ENCODE measurements at regions not wholly inside any gene's neighbourhood (a gene's known extent, or its start where the extent isn't known, plus 50 kb on each side); places are given as distances from the start of the nearest gene placed in this dataset.

GRCh38 chr4:62948108-62948507 is 1461.1 kb downstream of the TECRL start:
- Histone ChIP-seq H3K79me1 (ENCODE audit: low read depth in 1 of 2, low read length in 2 of 2) (no peaks in the 10 kb centered on the region), H3K18ac (ENCODE audit: low read depth, low read length) (no peak overlapping the region), H3K23ac (ENCODE audit: low read depth, low read length) (no peak overlapping the region), H2AFZ (replicated peaks; ENCODE audit: low read length, poor library complexity) (no peak overlapping the region), H3K9me1 (ENCODE audit: insufficient read depth, low read length) (no peaks in the 10 kb centered on the region), H4K91ac (ENCODE audit: insufficient read depth, low read depth, low read length) (no peak overlapping the region), H4K20me1 (ENCODE audit: insufficient read depth, low read length) (no peaks in the 10 kb centered on the region), H2BK120ac (ENCODE audit: low read depth, low read length) (no peak overlapping the region), H3K4me1 (ENCODE audit: control insufficient read depth, insufficient read depth, low read length) (no peaks in the 10 kb centered on the region), H2AK5ac (ENCODE audit: low read depth, low read length) (no peak overlapping the region), H3K4ac (ENCODE audit: low read depth, low read length) (no peak overlapping the region), H3K4me3 (ENCODE audit: insufficient read depth, low read depth, low read length) (no peak overlapping the region), H3K27ac (ENCODE audit: insufficient read depth, low read length) (no peak overlapping the region), H3K36me3 (ENCODE audit: control insufficient read depth, insufficient read depth, low read length) (no peaks in the 10 kb centered on the region), H2AK9ac (replicated peaks; ENCODE audit: low read depth, low read length, poor library complexity) (no peak overlapping the region), H4K8ac (ENCODE audit: low read depth in 2 of 2, low read length in 2 of 2) (no peak overlapping the region), H3K4me2 (ENCODE audit: low read depth, low read length) (no peak overlapping the region), H3K27me3 (ENCODE audit: control insufficient read depth, insufficient read depth, low read length) (no peaks in the 10 kb centered on the region), H2BK5ac (ENCODE audit: low read depth, low read length, poor library complexity, severe bottlenecking) (no peak overlapping the region), H3K56ac (ENCODE audit: extremely low read depth, insufficient read depth, low read length) (no peak overlapping the region), H3K14ac (replicated peaks; ENCODE audit: low read depth, low read length) (no peak overlapping the region), H3K9ac (ENCODE audit: low read depth, low read length) (no peak overlapping the region), H2BK20ac (ENCODE audit: low read depth, low read length) (no peak overlapping the region), H4K5ac (ENCODE audit: low read depth, low read length) (no peak overlapping the region), H2BK15ac (ENCODE audit: low read depth, low read length) (no peak overlapping the region), H3K9me3 (ENCODE audit: control insufficient read depth, insufficient read depth, low read length) (no peaks in the 10 kb centered on the region)
- DNase-seq = no peak
- TF ChIP-seq, protein P1, sequence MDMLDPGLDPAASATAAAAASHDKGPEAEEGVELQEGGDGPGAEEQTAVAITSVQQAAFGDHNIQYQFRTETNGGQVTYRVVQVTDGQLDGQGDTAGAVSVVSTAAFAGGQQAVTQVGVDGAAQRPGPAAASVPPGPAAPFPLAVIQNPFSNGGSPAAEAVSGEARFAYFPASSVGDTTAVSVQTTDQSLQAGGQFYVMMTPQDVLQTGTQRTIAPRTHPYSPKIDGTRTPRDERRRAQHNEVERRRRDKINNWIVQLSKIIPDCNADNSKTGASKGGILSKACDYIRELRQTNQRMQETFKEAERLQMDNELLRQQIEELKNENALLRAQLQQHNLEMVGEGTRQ (IDR thresholded peaks at IDR 0.05; ENCODE audit: low read depth, low read length) = no peak
- TF ChIP-seq FOS (IDR thresholded peaks at IDR 0.05; ENCODE audit: low read depth, low read length) (no peak), MAZ (IDR thresholded peaks at IDR 0.05; ENCODE audit: borderline replicate concordance, low read depth, low read length) (no peak), MAFK (IDR thresholded peaks at IDR 0.05; ENCODE audit: low read depth, low read length) (no peak), NFE2L2 (IDR thresholded peaks at IDR 0.05; ENCODE audit: low read depth, low read length) (peak; percentile 59), MXI1 (IDR thresholded peaks at IDR 0.05; ENCODE audit: borderline replicate concordance, low read depth, low read length) (no peak)
- dilution Hi-C loops (cut with HindIII; ENCODE audit: low sequenced_read_pairs, unreplicated experiment) = no loop called here
- ChIA-PET POLR2A (ENCODE audit: unreplicated experiment) (no interaction called here), CTCF (no interaction called here)
- in situ Hi-C loops (cut with MboI; ENCODE audit: low sequenced_read_pairs) = no loop called here
- BruUV-seq (replicated peaks) = no TSS peak
- ATAC-seq (ENCODE audit: low read depth) = no peak
- intact Hi-C loops (cut with micrococcal nuclease) = no loop called here

Data from IMR-90 (cell line).